Endothelial cell of hepatic sinusoid (primary cell): ENCODE measurements at regions not wholly inside any gene's neighbourhood (a gene's known extent, or its start where the extent isn't known, plus 50 kb on each side); places are given as distances from the start of the nearest gene placed in this dataset.
"Not testable (repeated sequence)": the region's sequence is repeated elsewhere in the genome, so short reads cannot be mapped to it uniquely, and the experiment has no call there.

Experiments
- in situ Hi-C: cut with HindIII; loops from 2 replicates; pipeline ENCODE4 v1.10.0; 2017; ENCODE audit warnings: low sequenced_read_pairs

DNA sequence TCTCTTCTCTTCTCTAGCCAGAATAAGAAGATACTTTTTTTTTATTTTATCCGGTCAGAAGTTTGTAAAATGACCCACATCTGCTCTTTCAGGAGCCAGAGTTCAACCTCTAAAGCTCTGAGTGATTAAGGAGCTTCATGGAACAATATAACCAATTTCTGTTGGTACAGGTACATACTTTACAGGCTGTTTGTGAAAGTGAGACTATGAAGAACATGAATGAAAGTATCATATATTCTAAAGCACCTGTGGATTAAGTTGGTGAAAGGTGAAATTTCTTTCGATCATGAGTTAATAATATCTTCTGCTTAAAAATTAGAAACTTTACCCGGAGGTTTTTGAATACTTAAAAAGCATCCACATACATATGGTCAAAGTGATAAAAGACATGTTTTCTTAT, 65.2 kb downstream of the DMRT2 start:
- in situ Hi-C loops, result no loop called here

DNA sequence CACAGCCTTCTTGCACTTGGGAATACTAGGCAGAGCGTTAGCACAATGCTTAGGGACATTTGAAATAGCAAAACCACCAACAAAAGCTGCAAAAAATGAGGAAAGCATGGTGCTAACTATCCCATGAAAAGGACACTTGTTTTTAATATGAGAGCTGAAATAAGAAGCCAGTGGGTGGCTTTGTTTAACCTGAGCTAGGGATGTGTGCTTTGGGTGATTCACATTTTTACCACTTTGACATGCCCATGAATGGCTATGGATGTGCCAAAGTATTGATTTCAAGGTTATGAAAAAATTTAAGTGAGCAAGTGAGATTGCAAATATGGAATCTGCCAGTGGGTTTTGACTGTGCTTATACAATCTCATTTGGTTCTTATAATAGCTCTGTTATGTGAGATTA, 67.3 kb downstream of the DMRT2 start:
- in situ Hi-C loops, result no loop called here

DNA sequence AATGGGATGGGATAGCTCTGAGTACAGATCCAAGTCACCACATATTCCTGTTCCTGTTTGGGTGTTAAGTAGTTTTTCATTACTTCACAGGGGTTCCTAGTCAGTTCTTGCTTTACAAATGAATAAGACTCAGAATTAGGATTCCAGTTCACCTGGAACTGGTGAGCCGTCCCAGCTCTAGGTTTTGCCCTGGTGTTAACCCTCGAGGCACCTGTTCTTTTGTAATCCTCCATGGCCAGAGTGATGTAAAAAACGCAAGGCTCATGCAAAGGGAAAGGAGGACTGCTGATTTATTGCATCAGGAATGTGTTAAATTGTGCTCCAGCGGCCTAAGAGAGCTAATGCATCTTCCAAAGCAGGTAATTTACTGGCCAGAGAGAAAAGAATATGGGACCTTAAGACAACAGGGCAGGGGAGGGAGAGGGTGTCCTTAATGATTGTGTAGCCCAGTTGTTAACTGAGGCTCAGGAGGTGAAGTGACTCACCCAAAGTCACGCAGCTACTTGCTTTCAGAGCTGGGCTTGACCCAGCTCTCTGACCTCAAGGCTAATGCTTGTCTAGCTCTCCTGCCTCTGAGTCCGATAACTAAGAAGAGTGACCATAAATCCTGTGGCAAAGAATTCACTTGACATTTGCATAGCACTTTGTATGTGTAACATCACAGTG, 70.5 kb downstream of the DMRT2 start:
- in situ Hi-C loops, result no loop called here

DNA sequence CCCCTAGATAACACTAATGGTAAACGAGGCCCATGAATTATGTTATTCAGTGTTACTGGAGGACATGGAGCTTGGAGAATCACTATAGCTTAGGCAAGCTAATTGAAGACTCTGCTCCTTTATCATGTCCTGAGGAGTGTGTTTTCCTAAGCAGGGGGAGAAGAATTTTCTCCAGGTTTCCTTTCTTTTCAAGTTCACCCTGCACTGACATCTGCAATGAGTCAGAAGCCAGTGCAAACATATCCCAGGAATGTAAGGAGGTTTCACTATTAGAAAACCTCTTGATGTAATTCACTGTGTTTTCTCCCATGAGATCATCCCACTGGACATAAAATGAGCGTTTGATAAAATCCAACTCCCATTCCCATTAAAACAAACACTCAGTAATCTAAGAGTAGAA, 75.6 kb downstream of the DMRT2 start:
- in situ Hi-C loops, result no loop called here

DNA sequence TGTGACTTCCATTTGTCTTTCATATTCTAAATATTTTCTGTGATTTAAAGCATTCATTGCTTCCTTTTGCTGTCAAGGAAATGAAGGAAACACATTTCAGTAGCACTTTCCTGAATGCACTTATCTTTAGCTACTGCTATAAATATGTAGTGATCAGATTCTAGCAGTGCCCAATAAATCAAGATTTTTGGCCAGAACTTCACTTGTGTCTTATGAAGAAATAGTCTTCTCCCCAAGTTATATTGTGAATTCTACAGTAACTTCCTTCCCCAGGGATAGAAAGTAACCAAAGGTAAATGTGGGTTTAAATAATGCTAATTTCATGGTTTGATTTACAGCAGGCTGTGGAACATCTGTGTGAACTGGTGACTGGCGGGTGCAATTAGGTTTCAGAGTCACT, 77.9 kb downstream of the DMRT2 start:
- in situ Hi-C loops, result no loop called here

DNA sequence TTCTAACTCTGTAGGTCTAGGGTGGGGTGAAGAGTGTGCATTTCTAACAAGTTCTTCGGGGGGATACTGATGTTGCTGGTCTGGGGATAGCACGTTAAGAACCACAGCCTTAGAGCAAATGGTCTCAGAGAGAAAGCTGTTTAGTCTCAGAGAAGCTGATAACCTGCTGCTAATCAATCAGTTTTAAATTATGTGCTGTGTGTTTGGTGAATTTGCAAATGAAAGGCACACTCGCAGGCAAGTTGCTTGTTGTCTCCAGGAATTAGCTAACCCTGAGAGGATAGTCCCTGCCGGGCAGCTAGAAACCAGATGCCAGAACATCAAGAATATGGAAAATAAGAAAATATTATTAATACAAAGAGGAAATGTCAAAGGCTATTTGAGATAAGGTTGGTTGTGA, 79.2 kb downstream of the DMRT2 start:
- in situ Hi-C loops, result no loop called here

DNA sequence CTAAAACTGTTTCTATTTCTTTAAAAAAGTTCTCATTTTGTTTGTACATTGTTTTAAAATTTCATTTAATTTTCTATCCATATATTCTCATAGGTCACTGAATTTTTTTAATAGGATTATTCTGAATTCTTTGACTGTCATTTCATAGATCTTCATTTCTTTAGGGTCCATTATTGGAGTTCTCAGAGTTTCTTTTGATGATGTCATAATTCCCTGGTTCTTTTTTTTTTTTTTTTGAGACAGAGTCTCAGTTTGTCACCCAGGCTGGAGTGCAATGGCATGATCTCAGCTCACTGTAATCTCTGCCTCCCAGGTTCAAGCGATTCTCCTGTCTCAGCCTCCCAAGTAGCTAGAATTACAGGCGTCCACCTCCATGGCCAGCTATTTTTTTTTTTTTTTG, 89.9 kb downstream of the DMRT2 start:
- in situ Hi-C loops, result no loop called here

DNA sequence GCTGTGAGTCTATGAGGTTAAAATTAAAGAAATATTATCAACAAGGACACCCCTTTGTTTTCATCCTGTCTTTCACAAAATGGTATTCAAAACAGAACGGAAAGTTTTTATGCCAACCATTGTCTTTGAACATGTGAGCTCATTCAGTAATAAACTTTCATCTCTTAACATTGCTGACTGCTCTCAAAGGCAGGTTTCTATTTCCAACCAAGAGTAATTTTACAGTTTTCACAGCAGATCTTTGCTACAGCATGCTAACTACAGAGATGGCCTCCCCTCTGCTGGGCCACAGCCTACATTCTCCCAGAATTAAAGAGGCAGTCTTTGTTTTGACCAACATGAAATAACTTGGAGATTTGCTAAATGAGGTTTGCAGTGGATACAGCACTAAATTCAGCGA, 101.5 kb downstream of the DMRT2 start:
- in situ Hi-C loops, result no loop called here

DNA sequence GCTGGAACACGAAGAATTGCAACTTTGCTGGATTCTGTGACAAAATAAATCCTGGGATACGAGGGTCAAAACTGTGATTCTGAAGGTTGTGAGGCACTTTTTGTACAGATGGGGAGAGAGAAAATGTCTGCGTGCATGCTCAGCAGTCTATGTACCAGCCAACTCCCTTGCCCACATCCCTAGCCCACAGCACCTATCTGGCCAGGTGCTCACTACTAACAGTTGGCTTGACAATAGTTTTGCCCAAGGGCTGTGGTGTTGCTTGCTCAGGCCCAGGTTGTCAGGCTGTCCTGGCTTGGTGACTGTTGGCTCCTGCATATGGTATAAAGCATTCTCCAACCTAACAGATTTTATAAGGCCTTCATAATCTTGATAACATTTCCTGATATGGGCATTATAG, 102.0 kb downstream of the DMRT2 start:
- in situ Hi-C loops, result no loop called here

DNA sequence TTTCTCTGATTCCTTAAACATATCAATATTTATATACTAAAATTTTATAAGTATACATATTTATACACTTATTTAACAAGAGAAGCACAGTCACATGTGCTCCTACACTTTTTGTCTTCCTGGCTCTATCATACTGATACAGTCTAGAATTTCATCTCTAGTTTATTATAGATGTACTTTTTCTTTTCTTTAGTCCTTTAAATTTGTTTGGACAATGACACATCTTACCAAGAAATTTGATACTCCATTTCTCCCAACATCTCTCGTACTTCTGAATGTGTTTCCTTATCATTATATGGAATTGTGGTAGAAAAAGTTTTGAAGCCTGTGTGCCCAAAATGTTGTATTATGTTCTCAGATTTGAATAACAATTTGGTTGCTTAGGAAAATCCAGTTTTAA, 104.6 kb downstream of the DMRT2 start:
- in situ Hi-C loops, result no loop called here

DNA sequence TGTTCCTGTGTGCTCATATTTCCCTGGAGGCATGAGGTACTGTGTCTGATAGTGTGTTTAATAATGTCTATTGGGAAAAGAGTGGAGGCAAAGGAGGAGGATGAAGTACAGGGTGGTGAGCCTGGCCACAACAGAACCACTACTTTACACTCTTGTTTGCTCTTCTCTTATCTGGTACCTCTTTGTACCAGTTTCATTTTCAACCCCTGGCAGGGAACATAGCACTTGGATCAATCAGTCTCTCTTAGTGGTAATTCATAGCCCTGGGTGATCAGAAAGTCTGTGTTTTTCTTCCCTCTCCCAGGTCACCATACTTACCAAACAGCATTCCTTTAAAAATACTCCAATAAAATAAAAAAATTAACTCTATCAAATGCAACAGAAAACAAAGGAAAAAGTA, 105.4 kb downstream of the DMRT2 start:
- in situ Hi-C loops, result no loop called here

DNA sequence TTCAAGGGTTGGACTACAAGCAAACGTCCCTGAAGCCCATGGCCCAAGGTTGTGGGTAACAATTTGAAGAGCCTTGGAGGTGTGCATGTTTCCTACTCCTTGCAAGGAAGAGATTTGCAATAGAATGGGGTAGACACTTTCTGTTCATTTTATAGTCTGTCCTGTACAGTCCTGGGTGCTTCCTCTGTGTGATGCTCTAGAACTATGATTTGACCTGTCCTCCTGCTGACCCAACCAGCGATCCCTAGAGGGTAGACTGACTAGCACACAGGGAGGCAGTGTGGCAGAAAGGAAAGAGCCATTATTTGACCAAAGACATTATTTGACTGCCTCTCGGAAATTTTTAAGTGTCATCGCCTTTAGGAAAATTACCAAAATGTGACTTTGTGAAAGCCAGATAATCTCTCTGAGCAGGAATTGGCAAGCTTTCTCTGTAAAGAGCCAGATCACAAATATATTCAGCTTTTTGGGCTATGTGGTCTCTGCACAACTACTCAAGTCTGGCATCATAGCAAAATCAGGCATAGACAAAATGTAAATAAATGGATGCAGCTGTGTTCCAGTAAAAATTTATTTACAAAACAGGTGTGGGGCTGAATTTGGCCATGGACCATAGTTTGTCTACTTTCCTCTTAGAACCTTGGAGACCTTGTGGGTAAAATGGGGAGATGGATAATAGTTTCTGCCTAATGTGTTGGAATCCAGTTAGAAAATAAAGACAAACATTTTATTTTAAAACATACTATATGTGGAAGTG, 106.8 kb downstream of the DMRT2 start:
- in situ Hi-C loops, result no loop called here

DNA sequence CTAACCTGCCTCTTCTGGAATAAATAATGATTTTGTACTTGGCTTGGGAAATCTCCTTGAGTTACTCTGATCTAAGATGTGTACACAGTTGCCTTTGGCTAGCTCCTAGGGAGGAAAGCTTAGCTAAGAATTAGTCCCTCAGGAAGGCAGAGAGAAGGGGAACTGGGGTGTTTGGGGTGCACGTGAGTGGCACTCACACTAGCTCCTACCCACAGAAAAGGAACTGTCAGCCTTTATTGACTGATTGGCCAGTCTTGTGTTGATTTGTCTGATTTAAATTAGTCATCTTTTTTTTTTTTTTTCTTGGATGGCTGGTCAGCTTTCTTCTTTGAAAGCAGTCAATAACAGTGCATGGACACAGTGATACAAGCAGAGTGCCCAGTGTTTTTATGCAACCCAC, 107.7 kb downstream of the DMRT2 start:
- in situ Hi-C loops, result no loop called here

DNA sequence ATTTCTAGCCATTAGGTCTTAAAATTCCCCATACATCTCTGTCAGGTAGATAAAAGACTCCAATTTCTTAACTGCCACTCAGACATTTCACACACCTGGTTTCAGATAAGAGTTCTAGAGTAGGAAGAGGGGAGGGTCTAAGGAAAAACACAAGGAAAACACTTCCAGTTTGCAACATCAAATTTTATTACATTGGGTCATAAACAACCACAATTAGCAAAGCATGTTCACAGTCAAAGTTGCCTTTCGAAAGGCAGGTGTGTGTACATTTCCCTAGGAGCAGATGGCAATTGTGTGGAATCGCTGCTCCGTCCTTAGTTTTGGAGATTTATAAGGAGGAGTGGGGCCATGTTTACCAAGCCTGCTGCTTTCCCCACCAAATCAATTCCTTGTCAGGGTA, 120.8 kb downstream of the DMRT2 start:
- in situ Hi-C loops, result no loop called here

DNA sequence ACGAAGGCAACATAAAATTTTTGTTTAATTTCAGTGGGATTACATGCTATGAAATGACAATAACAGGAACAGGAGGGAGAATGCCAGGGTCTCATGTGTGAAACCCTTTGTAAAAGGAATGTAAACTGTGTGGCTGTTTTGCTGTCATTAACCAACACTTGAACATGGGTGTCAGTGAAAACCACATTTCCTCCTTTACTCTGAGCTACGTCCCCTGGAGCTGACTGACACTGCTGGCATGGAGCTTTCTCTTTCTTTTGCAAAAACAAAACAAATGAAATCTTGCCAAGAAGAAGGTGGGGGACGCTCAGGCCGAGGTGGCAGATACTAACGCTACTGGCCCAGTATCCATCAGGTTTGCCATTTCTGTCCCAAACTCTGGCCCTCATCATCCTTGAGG, 121.4 kb downstream of the DMRT2 start:
- in situ Hi-C loops, result no loop called here

DNA sequence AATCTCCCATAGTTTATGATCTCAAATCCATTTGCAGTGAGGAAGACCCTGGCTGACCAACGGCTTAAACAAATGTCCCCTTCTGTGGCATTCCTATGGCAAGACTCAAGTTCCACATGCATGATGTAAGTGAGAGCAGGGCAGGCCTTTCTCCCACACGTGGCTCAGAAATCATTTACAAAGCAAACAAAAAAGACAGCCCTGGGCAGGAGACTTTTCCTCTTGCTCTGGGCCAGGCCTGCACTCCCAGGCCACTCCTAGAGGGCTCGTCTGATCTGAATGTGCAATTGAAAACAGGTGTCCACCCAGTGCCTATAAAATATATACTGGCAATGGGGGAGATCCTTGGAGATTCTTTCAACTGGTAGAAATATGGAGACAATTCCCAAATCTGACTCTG, 123.1 kb downstream of the DMRT2 start:
- in situ Hi-C loops, result no loop called here

DNA sequence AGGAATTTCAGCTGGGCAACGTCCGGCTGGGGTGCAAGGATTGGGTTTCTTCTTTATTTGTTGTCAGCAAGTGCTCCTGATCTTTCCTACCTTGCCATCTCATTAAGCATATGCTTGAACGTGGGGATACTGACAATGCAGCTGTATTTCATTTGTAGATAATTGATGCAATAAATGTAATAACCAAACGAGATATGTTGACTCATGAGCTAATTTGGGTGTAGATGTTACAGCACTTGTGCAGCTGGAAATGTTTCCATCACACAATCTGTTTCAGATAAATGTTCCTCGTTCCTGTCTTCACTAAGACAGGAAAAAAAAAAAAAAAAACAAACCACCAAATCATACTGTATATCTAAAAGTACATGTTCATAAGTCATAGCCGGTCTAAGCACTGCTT, 123.8 kb downstream of the DMRT2 start:
- in situ Hi-C loops, result no loop called here

DNA sequence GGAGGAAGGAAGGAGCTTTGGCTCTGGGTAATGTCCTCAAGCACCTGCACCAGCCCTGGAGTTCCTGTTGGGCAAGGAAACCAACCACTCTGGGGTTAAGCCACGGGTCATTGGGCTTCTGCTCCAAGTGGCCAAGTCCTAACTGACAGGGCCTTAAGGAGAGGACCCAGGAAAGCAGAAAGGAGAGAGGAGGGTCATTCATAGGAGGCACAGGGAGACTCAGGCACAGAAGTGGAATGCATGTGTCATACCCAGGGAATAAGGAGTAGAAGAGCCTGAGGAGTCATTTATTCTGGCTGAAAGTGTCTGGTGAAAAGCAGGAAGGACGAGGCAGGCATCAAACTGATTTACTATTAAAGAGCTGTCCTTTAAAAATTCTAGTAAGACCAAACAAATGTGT, 129.2 kb downstream of the DMRT2 start:
- in situ Hi-C loops, result no loop called here

DNA sequence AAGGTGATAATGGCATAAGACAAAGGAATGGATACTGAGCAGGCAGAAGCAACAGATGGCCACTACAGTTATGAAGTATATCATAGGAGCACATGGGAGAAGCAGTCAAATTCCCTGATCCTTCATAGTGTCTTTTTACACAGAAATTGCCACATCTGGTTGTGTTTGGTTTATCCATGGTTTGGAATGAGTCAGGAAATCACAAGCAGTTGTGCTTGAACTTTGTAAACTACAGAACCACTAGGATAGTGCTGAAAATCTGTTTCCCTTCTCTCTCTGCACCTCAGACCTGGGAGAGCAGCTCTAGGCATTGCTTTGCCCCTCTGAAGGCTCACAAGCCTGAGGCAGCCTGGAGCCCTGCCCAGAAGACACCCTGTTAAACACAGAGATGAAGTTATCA, 134.0 kb downstream of the DMRT2 start:
- in situ Hi-C loops, result no loop called here

DNA sequence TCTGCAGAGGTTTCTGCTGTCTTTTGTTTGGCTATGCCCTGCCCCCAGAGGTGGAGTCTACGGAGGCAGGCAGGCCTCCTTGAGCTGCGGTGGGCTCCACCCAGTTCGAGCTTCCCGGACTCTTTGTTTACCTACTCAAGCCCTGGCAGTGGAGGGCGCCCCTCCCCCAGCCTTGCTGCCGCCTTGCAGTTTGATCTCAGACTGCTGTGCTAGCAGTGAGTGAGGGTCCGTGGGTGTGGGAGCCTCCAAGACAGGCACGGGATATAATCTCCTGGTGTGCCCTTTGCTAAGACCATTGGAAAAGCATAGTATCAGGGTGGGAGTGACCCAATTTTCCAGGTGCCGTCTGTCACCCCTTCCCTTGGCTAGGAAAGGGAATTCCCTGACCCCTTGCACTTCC, 137.0 kb downstream of the DMRT2 start:
- in situ Hi-C loops, result not testable (repeated sequence)

DNA sequence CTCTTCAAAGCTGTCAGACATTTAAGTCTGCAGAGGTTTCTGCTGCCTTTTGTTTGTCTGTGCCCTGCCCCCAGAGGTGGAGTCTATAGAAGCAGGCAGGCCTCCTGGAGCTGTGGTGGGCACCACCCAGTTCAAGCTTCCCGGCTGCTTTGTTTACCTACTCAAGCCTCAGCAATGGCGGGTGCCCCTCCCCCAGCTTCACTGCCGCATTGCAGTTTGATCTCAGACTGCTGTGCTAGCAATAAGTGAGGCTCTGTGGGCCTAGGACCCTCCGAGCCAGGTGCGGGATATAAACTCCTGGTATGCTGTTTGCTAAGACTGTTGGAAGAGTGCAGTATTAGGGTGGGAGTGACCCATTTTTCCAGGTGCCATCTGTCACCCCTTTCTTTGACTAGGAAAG, 145.5 kb downstream of the DMRT2 start:
- in situ Hi-C loops, result not testable (repeated sequence)

DNA sequence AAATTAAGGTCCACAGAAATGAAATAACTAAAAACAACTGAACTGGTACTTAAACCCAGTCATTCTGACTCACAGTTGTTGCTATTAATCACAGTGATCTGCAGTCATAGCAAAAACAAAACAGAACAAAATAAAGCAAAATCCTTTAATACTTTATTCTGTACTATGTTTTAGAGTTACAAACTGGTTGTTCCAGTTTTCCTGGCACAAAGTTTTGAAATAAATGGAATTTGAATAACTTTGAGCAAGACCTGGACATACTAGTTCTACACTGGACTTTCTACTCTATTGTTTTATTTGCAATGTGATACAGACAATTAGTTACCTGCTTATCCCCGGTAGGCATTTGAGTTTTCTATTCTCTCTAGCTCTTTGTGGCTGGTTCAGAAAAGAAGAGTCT, 147.9 kb downstream of the DMRT2 start:
- in situ Hi-C loops, result no loop called here

DNA sequence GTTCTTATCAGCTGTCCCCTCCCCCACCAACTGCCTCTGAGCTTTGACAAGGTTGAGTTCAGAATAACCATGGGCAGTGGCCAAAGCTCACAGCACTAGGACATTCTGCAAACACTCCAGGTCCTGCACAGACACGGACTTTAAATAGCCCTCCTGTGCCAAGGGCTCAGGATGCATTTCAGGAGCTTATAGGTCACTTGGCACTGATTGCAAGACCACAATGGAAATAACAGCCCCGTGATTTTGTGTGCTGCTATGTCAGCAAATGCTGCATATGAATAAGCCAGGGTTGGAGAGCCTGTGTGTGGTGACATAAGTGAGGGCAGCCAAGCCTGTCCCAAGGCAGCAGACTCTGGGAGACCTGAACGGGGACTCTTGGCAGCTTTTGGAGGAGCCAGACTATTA, 150.7 kb downstream of the DMRT2 start:
- in situ Hi-C loops, result no loop called here
